ENCODE measurements at regions not wholly inside any gene's neighbourhood (a gene's known extent, or its start where the extent isn't known, plus 50 kb on each side); places are given as distances from the start of the nearest gene placed in this dataset.

DNA sequence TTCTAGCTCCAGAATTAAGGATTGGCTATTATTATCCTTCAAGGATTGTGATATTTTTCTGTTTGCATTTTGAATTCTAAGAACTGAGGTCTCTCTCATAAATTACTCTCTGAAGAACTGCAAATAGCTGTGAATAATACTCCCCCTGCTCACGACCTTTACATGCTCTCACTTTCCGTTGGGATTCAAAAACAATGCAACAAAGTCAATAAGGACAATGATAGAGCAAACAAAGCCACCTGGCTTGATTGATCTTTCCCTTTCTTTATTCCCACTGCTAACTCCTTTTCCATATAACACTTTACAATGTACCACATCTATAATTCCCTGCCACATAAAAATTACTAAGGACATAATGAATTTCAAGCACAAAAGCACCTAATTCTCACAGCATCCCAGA, 523.0 kb upstream of the CA10 start:
- no TSS peak for BruUV-seq (replicated peaks)

DNA sequence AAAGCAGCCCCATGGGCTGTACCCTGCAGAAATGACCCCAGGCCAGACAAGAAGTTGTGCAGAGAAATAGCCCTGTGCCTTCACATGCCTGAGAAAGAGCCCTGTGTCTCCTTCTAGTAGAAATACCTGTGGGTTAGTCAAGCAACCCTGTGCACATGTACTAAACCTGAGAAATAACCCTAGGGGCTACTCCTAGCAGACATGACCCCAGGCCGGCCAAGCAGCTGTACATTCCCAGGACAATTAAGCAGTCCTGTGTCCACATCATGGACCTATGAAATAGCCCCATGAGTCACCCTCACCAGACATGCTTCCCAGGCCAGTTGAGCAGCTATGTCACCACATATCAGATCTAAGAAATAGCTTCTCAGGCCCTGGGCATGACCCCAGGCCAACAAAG, 519.7 kb upstream of the CA10 start:
- ChIA-PET POLR2A (no interaction called here), CTCF (no interaction called here)
- intact Hi-C loops (cut with micrococcal nuclease; ENCODE audit: unreplicated experiment) = no loop called here
- H3K4me3 ChIP-seq (ENCODE audit: low read depth in 2 of 2, low read length in 2 of 2) = no peak overlapping the region
- H3K27me3 ChIP-seq (ENCODE audit: control insufficient read depth, insufficient read depth, low read length) = no peaks in the 10 kb centered on the region
- in situ Hi-C loops (cut with HindIII; ENCODE audit: low pct_unique_long_range_greater_than_20kb, low sequenced_read_pairs) = no loop called here
- no peaks in the 10 kb centered on the region for H3K4me1 ChIP-seq (ENCODE audit: control insufficient read depth, insufficient read depth, low read length)
- no peaks in the 10 kb centered on the region for H3K36me3 ChIP-seq (ENCODE audit: control insufficient read depth, insufficient read depth, low read length)
- no peak for ATAC-seq
- no TSS peak for BruUV-seq (replicated peaks)
- no peak overlapping the region for H3K27ac ChIP-seq (ENCODE audit: low read length)
- TF ChIP-seq REST (IDR thresholded peaks at IDR 0.05; ENCODE audit: insufficient read depth in 1 of 2, low read depth in 2 of 2, low read length in 1 of 2) (no peak), SIN3A (IDR thresholded peaks at IDR 0.05; ENCODE audit: borderline replicate concordance, insufficient read depth, low read depth, low read length) (no peak), TCF7L2 (IDR thresholded peaks at IDR 0.05; ENCODE audit: low read depth, low read length) (no peak), POLR2AphosphoS5 (IDR thresholded peaks at IDR 0.05; ENCODE audit: low read depth, low read length) (no peak)
- TF ChIP-seq, protein P1, sequence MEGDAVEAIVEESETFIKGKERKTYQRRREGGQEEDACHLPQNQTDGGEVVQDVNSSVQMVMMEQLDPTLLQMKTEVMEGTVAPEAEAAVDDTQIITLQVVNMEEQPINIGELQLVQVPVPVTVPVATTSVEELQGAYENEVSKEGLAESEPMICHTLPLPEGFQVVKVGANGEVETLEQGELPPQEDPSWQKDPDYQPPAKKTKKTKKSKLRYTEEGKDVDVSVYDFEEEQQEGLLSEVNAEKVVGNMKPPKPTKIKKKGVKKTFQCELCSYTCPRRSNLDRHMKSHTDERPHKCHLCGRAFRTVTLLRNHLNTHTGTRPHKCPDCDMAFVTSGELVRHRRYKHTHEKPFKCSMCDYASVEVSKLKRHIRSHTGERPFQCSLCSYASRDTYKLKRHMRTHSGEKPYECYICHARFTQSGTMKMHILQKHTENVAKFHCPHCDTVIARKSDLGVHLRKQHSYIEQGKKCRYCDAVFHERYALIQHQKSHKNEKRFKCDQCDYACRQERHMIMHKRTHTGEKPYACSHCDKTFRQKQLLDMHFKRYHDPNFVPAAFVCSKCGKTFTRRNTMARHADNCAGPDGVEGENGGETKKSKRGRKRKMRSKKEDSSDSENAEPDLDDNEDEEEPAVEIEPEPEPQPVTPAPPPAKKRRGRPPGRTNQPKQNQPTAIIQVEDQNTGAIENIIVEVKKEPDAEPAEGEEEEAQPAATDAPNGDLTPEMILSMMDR (IDR thresholded peaks at IDR 0.05) = no peak
- no peak for DNase-seq (ENCODE audit: low read depth, low spot score)
- H3K9me3 ChIP-seq (ENCODE audit: control insufficient read depth, insufficient read depth, low read depth, low read length) = 0 out of 2 replicates have a peak, but pooled peaks cover 7% of the 10 kb centered on the region

More for the DNA sequence above, 523.0 kb upstream of the CA10 start:
- CTCF ChIA-PET = no interaction called here
- intact Hi-C loops (cut with micrococcal nuclease; ENCODE audit: unreplicated experiment) (no loop called here), in situ Hi-C loops (cut with HindIII; ENCODE audit: low pct_unique_long_range_greater_than_20kb, low sequenced_read_pairs) (no loop called here)
- Histone ChIP-seq H3K4me1 (ENCODE audit: control insufficient read depth, insufficient read depth, low read length) (no peaks in the 10 kb centered on the region), H3K4me3 (ENCODE audit: low read depth in 2 of 2, low read length in 2 of 2) (no peak overlapping the region), H3K36me3 (ENCODE audit: control insufficient read depth, insufficient read depth, low read length) (no peaks in the 10 kb centered on the region), H3K27me3 (ENCODE audit: control insufficient read depth, insufficient read depth, low read length) (no peaks in the 10 kb centered on the region), H3K27ac (ENCODE audit: low read length) (no peak overlapping the region), H3K9me3 (ENCODE audit: control insufficient read depth, insufficient read depth, low read depth, low read length) (peaks cover 7% of the 10 kb centered on the region; the same call in 1 of the 2 replicates)
- DNase-seq (ENCODE audit: low read depth, low spot score) (no peak), ATAC-seq (no peak)
- POLR2A ChIA-PET = no interaction called here
- TF ChIP-seq TCF7L2 (IDR thresholded peaks at IDR 0.05; ENCODE audit: low read depth, low read length) (no peak), REST (IDR thresholded peaks at IDR 0.05; ENCODE audit: insufficient read depth in 1 of 2, low read depth in 2 of 2, low read length in 1 of 2) (no peak), POLR2AphosphoS5 (IDR thresholded peaks at IDR 0.05; ENCODE audit: low read depth, low read length) (no peak), SIN3A (IDR thresholded peaks at IDR 0.05; ENCODE audit: borderline replicate concordance, insufficient read depth, low read depth, low read length) (no peak)
- TF ChIP-seq, protein P1 (IDR thresholded peaks at IDR 0.05) = no peak

Data from Panc1 (cell line).